ENCODE measurements at regions not wholly inside any gene's neighbourhood (a gene's known extent, or its start where the extent isn't known, plus 50 kb on each side); places are given as distances from the start of the nearest gene placed in this dataset.

DNA sequence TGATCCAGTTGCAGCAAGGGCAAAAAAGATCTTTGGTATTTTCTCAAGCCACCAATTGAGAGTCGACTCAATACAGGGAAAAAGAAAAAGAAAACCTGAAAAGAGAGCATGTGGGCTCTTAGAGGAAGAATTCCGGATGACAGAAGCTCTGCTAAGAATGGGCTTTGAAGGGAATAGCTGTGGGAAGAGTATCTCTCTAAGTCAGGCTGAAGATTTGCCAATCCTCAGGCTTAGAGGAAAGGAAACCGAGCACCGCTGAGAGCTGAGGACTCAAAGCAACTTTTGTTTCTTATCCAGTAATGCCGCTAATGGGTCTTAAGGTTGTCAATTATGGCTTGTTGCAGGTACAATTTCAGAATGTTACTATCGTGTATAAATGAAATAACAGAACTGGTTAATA lies 166.4 kb downstream of the EFNB2 start:
- H3K27ac ChIP-seq, result no peak overlapping the region
- H3K4me3 ChIP-seq, result no peak overlapping the region
- H3K4me1 ChIP-seq, result no peaks in the 10 kb centered on the region
- DNase-seq, result no peak
- intact Hi-C loops (cut with DNase I), result no loop called here
- H3K27me3 ChIP-seq, result no peaks in the 10 kb centered on the region
- H3K9me3 ChIP-seq, result peaks cover 0 to 4% (median 0%) of the 10 kb centered on the region in 3 donors
- TF ChIP-seq, protein P1, sequence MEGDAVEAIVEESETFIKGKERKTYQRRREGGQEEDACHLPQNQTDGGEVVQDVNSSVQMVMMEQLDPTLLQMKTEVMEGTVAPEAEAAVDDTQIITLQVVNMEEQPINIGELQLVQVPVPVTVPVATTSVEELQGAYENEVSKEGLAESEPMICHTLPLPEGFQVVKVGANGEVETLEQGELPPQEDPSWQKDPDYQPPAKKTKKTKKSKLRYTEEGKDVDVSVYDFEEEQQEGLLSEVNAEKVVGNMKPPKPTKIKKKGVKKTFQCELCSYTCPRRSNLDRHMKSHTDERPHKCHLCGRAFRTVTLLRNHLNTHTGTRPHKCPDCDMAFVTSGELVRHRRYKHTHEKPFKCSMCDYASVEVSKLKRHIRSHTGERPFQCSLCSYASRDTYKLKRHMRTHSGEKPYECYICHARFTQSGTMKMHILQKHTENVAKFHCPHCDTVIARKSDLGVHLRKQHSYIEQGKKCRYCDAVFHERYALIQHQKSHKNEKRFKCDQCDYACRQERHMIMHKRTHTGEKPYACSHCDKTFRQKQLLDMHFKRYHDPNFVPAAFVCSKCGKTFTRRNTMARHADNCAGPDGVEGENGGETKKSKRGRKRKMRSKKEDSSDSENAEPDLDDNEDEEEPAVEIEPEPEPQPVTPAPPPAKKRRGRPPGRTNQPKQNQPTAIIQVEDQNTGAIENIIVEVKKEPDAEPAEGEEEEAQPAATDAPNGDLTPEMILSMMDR (IDR thresholded peaks at IDR 0.05), result no peak
- TF ChIP-seq POLR2A (IDR thresholded peaks at IDR 0.05), result no peak
- ATAC-seq, result no peak
- H3K36me3 ChIP-seq (replicated peaks in 1 of 2; ENCODE audit: insufficient read depth in 1 of 2, low read depth in 2 of 2), result no peaks in the 10 kb centered on the region
- 54 to 56% methylated on average over 6 of the region's 6 CpGs for WGBS, 2 donors

DNA sequence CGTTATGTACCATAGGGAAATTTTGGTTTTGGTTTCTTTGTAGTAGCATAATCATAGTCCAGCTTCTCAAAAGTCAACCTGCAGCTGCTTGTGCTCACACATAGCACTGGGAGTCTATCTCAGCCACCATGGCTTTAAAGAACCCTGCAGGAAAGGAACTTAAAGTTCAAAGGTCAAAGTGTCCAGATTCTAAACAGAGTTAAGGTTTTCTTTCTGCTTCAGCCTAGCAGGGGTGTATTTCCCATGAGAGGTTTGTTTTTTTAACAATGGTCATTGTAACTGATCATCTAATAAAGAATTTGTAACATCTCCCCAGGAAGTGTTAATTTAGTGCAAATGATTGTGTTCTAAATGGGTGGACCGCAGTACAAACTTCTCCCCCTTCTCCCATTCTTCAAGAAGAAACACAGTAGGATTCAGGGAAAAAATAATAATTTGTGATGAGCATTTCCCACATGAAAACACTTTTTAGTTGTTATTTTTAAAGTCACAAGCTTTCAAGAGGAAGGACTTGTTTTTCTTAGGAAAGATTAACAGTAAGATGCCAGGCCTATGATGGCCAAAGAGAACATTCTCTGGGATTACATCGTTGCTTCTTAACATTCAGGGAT lies 168.0 kb downstream of the EFNB2 start:
- no peak for TF ChIP-seq POLR2A (IDR thresholded peaks at IDR 0.05)
- TF ChIP-seq, protein P1 (IDR thresholded peaks at IDR 0.05), result no peak
- intact Hi-C loops (cut with DNase I), result no loop called here
- H3K27me3 ChIP-seq, result no peaks in the 10 kb centered on the region

DNA sequence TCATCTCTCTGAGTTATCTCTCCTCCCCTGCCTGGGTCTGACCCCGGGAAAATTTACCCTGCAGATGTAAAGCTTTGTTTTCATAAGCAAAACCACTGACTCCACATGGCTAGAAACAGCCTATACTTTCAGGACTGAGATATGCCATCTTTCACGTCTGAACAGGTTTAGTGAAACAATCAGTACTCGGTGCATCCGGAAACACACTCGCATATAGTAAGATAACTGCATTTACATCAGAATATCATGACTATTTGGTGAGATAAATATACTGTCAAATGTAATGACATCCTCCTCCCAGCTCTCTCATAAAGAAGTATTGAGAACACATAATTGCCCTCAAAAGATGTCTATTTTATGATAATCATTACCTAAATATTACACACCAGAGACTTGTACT lies 172.8 kb downstream of the EFNB2 start:
- Histone ChIP-seq H3K4me3 (no peak overlapping the region), H3K9me3 (peaks cover 0 to 5% (median 0%) of the 10 kb centered on the region in 3 donors), H3K27me3 (no peaks in the 10 kb centered on the region), H3K27ac (no peak overlapping the region), H3K36me3 (replicated peaks in 1 of 2; ENCODE audit: insufficient read depth in 1 of 2, low read depth in 2 of 2) (no peaks in the 10 kb centered on the region), H3K4me1 (no peaks in the 10 kb centered on the region)
- WGBS, 2 donors, result 66 to 76% methylated on average over 5 of the region's 5 CpGs
- ATAC-seq (no peak), DNase-seq (no peak)
- intact Hi-C loops (cut with DNase I), result no loop called here
- TF ChIP-seq POLR2A (IDR thresholded peaks at IDR 0.05), result no peak
- TF ChIP-seq, protein P1 (IDR thresholded peaks at IDR 0.05), result no peak

More for the DNA sequence above, 168.0 kb downstream of the EFNB2 start:
- no peak overlapping the region for H3K4me3 ChIP-seq
- WGBS, 2 donors, result 76 to 79% methylated on average over 3 of the region's 3 CpGs
- no peaks in the 10 kb centered on the region for H3K36me3 ChIP-seq (replicated peaks in 1 of 2; ENCODE audit: insufficient read depth in 1 of 2, low read depth in 2 of 2)
- no peak overlapping the region for H3K27ac ChIP-seq
- DNase-seq (no peak), ATAC-seq (no peak)
- H3K9me3 ChIP-seq, result peaks cover 0 to 5% (median 0%) of the 10 kb centered on the region in 3 donors
- no peaks in the 10 kb centered on the region for H3K4me1 ChIP-seq

DNA sequence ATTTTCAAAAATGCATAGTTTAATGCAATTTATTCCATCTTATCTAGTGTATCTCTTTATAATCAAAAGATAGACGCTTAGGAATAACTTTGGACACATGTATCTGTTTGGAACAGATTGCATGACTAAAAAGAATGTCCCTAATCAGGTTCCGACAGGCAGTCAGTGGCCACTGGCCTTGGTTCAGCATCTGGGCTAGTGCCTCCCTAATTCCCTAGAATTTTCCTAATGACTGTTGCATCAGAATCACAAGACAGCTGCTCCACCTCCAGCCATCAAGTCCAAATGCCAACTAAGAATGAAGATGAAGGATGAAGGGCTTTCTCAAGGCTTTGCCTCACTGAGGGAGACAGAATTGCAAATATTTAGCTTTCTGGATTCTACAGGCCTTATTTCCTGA lies 173.8 kb downstream of the EFNB2 start:
- TF ChIP-seq POLR2A (IDR thresholded peaks at IDR 0.05), result no peak
- TF ChIP-seq, protein P1 (IDR thresholded peaks at IDR 0.05), result no peak
- no peak for DNase-seq
- no peak for ATAC-seq
- 70 to 93% methylated on average over 2 of the region's 2 CpGs for WGBS, 2 donors
- Histone ChIP-seq H3K9me3 (peaks cover 0 to 5% (median 0%) of the 10 kb centered on the region in 3 donors), H3K36me3 (replicated peaks in 1 of 2; ENCODE audit: insufficient read depth in 1 of 2, low read depth in 2 of 2) (no peaks in the 10 kb centered on the region), H3K4me1 (no peaks in the 10 kb centered on the region), H3K27ac (no peak overlapping the region), H3K27me3 (no peaks in the 10 kb centered on the region), H3K4me3 (no peak overlapping the region)
- intact Hi-C loops (cut with DNase I), result no loop called here

DNA sequence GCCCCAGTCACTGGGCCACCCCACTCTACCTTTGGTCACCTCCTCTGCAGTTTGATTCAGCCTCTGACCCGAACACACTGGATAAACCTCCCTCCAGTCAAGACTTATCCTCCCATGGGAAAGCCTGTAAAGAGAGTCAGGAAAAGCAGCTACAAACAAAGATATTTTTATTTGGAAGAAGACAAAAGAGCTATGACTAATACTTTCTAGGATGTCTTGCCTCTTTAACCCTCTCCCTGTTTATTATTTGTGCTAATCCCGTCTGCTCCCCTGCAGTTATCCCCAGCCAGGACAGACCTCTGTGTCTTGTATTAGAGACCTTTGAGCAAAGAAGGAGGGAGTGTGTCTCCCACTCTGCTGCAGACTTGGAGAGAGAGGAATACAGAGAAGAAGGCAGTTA lies 178.3 kb downstream of the EFNB2 start:
- no peaks in the 10 kb centered on the region for H3K9me3 ChIP-seq
- no peak overlapping the region for H3K27ac ChIP-seq
- ATAC-seq, result no peak
- no peak for TF ChIP-seq POLR2A (IDR thresholded peaks at IDR 0.05)
- TF ChIP-seq, protein P1 (IDR thresholded peaks at IDR 0.05), result no peak
- intact Hi-C loops (cut with DNase I), result no loop called here
- DNase-seq, result no peak
- H3K4me1 ChIP-seq, result no peaks in the 10 kb centered on the region
- 39 to 49% methylated on average over 2 of the region's 2 CpGs for WGBS, 2 donors
- H3K36me3 ChIP-seq (replicated peaks in 1 of 2; ENCODE audit: insufficient read depth in 1 of 2, low read depth in 2 of 2), result no peaks in the 10 kb centered on the region
- H3K27me3 ChIP-seq, result no peaks in the 10 kb centered on the region
- no peak overlapping the region for H3K4me3 ChIP-seq
